GM18951 (cell line): ENCODE measurements at regions not wholly inside any gene's neighbourhood (a gene's known extent, or its start where the extent isn't known, plus 50 kb on each side); places are given as distances from the start of the nearest gene placed in this dataset.

Source experiments
- POLR2A ChIP-seq: IDR thresholded peaks from 4 replicates; pipeline ENCODE4 v1.6.1; 2011; ENCODE audit warnings: mild to moderate bottlenecking; ENCODE audit not compliant: insufficient read length, insufficient read depth; ENCODE audit errors: extremely low read depth
- in situ Hi-C: fragments of 300-500 bp; cut with MboI; formaldehyde crosslinking; loops from one replicate; pipeline ENCODE4 v1.12.0; 2022; ENCODE audit warnings: low sequenced_read_pairs, mixed read lengths, inconsistent platforms; ENCODE audit not compliant: unreplicated experiment

GRCh38 chr20:61042506-61043385, 209.3 kb upstream of the CDH4 start:
- TF ChIP-seq POLR2A: no peak
- in situ Hi-C loops: no loop called here

GRCh38 chr20:61043681-61044080, 208.4 kb upstream of the CDH4 start:
- in situ Hi-C loops: no loop called here
- no peak for TF ChIP-seq POLR2A

- no peak for TF ChIP-seq POLR2A
- in situ Hi-C loops: no loop called here
These were observed 207.6 kb upstream of the CDH4 start for GRCh38 chr20:61044499-61044898.

- in situ Hi-C loops: no loop called here
- no peak for TF ChIP-seq POLR2A
These were observed 207.0 kb upstream of the CDH4 start for GRCh38 chr20:61045091-61045490.

- TF ChIP-seq POLR2A: no peak
- in situ Hi-C loops: no loop called here
These were observed 206.0 kb upstream of the CDH4 start for GRCh38 chr20:61045876-61046585.

- in situ Hi-C loops: no loop called here
- TF ChIP-seq POLR2A: no peak
These were observed 205.2 kb upstream of the CDH4 start for GRCh38 chr20:61046721-61047351.

- TF ChIP-seq POLR2A: no peak
- in situ Hi-C loops: no loop called here
These were observed 204.5 kb upstream of the CDH4 start for GRCh38 chr20:61047515-61047914.

- in situ Hi-C loops: no loop called here
- no peak for TF ChIP-seq POLR2A
These were observed 203.8 kb upstream of the CDH4 start for GRCh38 chr20:61048302-61048701.

- in situ Hi-C loops: no loop called here
These were observed 202.4 kb upstream of the CDH4 start for GRCh38 chr20:61049684-61050083.

GRCh38 chr20:61050336-61050890, 201.6 kb upstream of the CDH4 start:
- in situ Hi-C loops: no loop called here
- TF ChIP-seq POLR2A: no peak

More at GRCh38 chr20:61049684-61050083, 202.4 kb upstream of the CDH4 start:
- TF ChIP-seq POLR2A: no peak

GRCh38 chr20:61052195-61052750, 199.8 kb upstream of the CDH4 start:
- in situ Hi-C loops: no loop called here
- no peak for TF ChIP-seq POLR2A

- in situ Hi-C loops: no loop called here
- TF ChIP-seq POLR2A: no peak
These were observed 199.2 kb upstream of the CDH4 start for GRCh38 chr20:61052776-61053442.

- in situ Hi-C loops: no loop called here
- TF ChIP-seq POLR2A: no peak
These were observed 198.6 kb upstream of the CDH4 start for GRCh38 chr20:61053487-61053886.

- in situ Hi-C loops: no loop called here
- TF ChIP-seq POLR2A: no peak
These were observed 198.2 kb upstream of the CDH4 start for GRCh38 chr20:61053889-61054288.
